ENCODE measurements at regions not wholly inside any gene's neighbourhood (a gene's known extent, or its start where the extent isn't known, plus 50 kb on each side); places are given as distances from the start of the nearest gene placed in this dataset.

- TF ChIP-seq, protein P1, sequence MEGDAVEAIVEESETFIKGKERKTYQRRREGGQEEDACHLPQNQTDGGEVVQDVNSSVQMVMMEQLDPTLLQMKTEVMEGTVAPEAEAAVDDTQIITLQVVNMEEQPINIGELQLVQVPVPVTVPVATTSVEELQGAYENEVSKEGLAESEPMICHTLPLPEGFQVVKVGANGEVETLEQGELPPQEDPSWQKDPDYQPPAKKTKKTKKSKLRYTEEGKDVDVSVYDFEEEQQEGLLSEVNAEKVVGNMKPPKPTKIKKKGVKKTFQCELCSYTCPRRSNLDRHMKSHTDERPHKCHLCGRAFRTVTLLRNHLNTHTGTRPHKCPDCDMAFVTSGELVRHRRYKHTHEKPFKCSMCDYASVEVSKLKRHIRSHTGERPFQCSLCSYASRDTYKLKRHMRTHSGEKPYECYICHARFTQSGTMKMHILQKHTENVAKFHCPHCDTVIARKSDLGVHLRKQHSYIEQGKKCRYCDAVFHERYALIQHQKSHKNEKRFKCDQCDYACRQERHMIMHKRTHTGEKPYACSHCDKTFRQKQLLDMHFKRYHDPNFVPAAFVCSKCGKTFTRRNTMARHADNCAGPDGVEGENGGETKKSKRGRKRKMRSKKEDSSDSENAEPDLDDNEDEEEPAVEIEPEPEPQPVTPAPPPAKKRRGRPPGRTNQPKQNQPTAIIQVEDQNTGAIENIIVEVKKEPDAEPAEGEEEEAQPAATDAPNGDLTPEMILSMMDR (conservative IDR thresholded peaks at IDR 0.05; ENCODE audit: low read depth, low read length), result no peak
- TF ChIP-seq EZH2 (IDR thresholded peaks at IDR 0.05; ENCODE audit: low read length, unreplicated experiment) (no peak), EZH2phosphoT487 (IDR thresholded peaks at IDR 0.05; ENCODE audit: borderline replicate concordance, low read length) (no peak)
- no peaks in the 10 kb centered on the region for H3K79me2 ChIP-seq (ENCODE audit: low read length)
- H3K27ac ChIP-seq (ENCODE audit: low read length), result no peak overlapping the region
- POLR2A ChIA-PET (ENCODE audit: unreplicated experiment), result no interaction called here
- CTCF ChIA-PET, result no interaction called here
- no peak overlapping the region for H2AFZ ChIP-seq (ENCODE audit: low read length)
- no peak overlapping the region for H3K9ac ChIP-seq (ENCODE audit: low read length)
- H3K4me1 ChIP-seq (ENCODE audit: insufficient read depth, low read length), result no peaks in the 10 kb centered on the region
- H4K20me1 ChIP-seq (ENCODE audit: low read length), result no peaks in the 10 kb centered on the region
- H3K27me3 ChIP-seq (ENCODE audit: low read length), result 0 out of 2 replicates have a peak, but pooled peaks cover 1% of the 10 kb centered on the region
- no peak overlapping the region for H3K4me3 ChIP-seq (ENCODE audit: low read length)
- intact Hi-C loops (cut with micrococcal nuclease), result no loop called here
- no peaks in the 10 kb centered on the region for H3K9me3 ChIP-seq (ENCODE audit: low read length)
- H3F3A ChIP-seq (ENCODE audit: low read length, unreplicated experiment), result no peaks in the 10 kb centered on the region
- DNase-seq, result no peak
- H3K36me3 ChIP-seq (ENCODE audit: low read depth, low read length), result no peaks in the 10 kb centered on the region
- H3K9me2 ChIP-seq (replicated peaks; ENCODE audit: low read length), result no peaks in the 10 kb centered on the region
- no TSS peak for BruUV-seq (replicated peaks)
- H3K4me2 ChIP-seq (ENCODE audit: low read length), result no peak overlapping the region
- ATAC-seq, result no peak
These were observed 819.6 kb downstream of the TBC1D22A start for GRCh38 chr22:47582067-47582466.

GRCh38 chr22:47580121-47580520 is 817.7 kb downstream of the TBC1D22A start:
- ATAC-seq (no peak), DNase-seq (no peak)
- Histone ChIP-seq H3K36me3 (ENCODE audit: low read depth, low read length) (no peaks in the 10 kb centered on the region), H3K4me2 (ENCODE audit: low read length) (no peak overlapping the region), H4K20me1 (ENCODE audit: low read length) (no peaks in the 10 kb centered on the region), H3K27ac (ENCODE audit: low read length) (no peak overlapping the region), H3K9ac (ENCODE audit: low read length) (no peak overlapping the region), H3K9me2 (replicated peaks; ENCODE audit: low read length) (no peaks in the 10 kb centered on the region), H3F3A (ENCODE audit: low read length, unreplicated experiment) (no peaks in the 10 kb centered on the region), H3K79me2 (ENCODE audit: low read length) (no peaks in the 10 kb centered on the region), H2AFZ (ENCODE audit: low read length) (no peak overlapping the region), H3K4me3 (ENCODE audit: low read length) (no peak overlapping the region), H3K4me1 (ENCODE audit: insufficient read depth, low read length) (no peaks in the 10 kb centered on the region), H3K27me3 (ENCODE audit: low read length) (peaks cover 21% of the 10 kb centered on the region), H3K9me3 (ENCODE audit: low read length) (no peaks in the 10 kb centered on the region)
- intact Hi-C loops (cut with micrococcal nuclease), result loop anchor here (2.0 kb wide), 1 partner anchor 365 kb away; no protein-coding TSS in a partner anchor
- BruUV-seq (replicated peaks), result no TSS peak
- ChIA-PET CTCF (interaction anchor here (0.7 kb wide), 1 partner anchor 273 kb away, joined by 5 read pairs; no protein-coding TSS in a partner anchor), POLR2A (ENCODE audit: unreplicated experiment) (no interaction called here)
- TF ChIP-seq EZH2 (IDR thresholded peaks at IDR 0.05; ENCODE audit: low read length, unreplicated experiment) (no peak), EZH2phosphoT487 (IDR thresholded peaks at IDR 0.05; ENCODE audit: borderline replicate concordance, low read length) (no peak)
- TF ChIP-seq, protein P1 (conservative IDR thresholded peaks at IDR 0.05; ENCODE audit: low read depth, low read length), result no peak

- Histone ChIP-seq H3K4me1 (ENCODE audit: insufficient read depth, low read length) (no peaks in the 10 kb centered on the region), H3K9me3 (ENCODE audit: low read length) (no peaks in the 10 kb centered on the region), H3K36me3 (ENCODE audit: low read depth, low read length) (no peaks in the 10 kb centered on the region), H3K4me3 (ENCODE audit: low read length) (no peak overlapping the region), H3K9me2 (replicated peaks; ENCODE audit: low read length) (no peaks in the 10 kb centered on the region), H4K20me1 (ENCODE audit: low read length) (no peaks in the 10 kb centered on the region), H2AFZ (ENCODE audit: low read length) (no peak overlapping the region), H3F3A (ENCODE audit: low read length, unreplicated experiment) (no peaks in the 10 kb centered on the region), H3K9ac (ENCODE audit: low read length) (no peak overlapping the region), H3K79me2 (ENCODE audit: low read length) (no peaks in the 10 kb centered on the region), H3K27ac (ENCODE audit: low read length) (no peak overlapping the region), H3K27me3 (ENCODE audit: low read length) (peaks cover 26% of the 10 kb centered on the region), H3K4me2 (ENCODE audit: low read length) (no peak overlapping the region)
- CTCF ChIA-PET, result no interaction called here
- intact Hi-C loops (cut with micrococcal nuclease), result loop anchor here (5.0 kb wide), 1 partner anchor 60 kb away; no protein-coding TSS in a partner anchor
- TF ChIP-seq EZH2 (IDR thresholded peaks at IDR 0.05; ENCODE audit: low read length, unreplicated experiment), result no peak
- TF ChIP-seq, protein P1 (conservative IDR thresholded peaks at IDR 0.05; ENCODE audit: low read depth, low read length), result no peak
- no peak for TF ChIP-seq EZH2phosphoT487 (IDR thresholded peaks at IDR 0.05; ENCODE audit: borderline replicate concordance, low read length)
- POLR2A ChIA-PET (ENCODE audit: unreplicated experiment), result no interaction called here
- DNase-seq (no peak), ATAC-seq (no peak)
- BruUV-seq (replicated peaks), result no TSS peak
These were observed 814.5 kb downstream of the TBC1D22A start for GRCh38 chr22:47576908-47577307.

Data from PC-3 (cell line).